ENCODE measurements at regions not wholly inside any gene's neighbourhood (a gene's known extent, or its start where the extent isn't known, plus 50 kb on each side); places are given as distances from the start of the nearest gene placed in this dataset.
"Not testable (repeated sequence)": the region's sequence is repeated elsewhere in the genome, so short reads cannot be mapped to it uniquely, and the experiment has no call there.

DNA sequence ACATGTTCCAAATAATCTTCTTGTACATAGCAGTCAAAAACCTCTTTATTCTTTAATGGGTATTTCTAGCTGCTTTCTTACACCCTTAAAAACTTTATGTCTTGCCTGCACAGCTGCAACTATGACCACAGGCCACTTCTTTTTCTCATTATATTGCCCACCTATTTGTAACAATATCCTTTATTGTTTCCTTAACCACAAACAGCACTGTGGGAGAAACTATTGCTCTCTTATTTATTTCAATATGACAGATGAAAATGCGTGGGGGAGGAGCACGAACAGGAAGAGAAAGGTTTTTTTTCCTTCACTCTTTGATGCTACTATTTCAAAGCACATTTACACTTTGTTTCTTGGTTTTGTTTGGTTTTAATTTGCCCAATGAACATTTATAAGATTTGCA, 253.5 kb downstream of the GJA1 start:
- intact Hi-C loops (cut with micrococcal nuclease) = no loop called here

DNA sequence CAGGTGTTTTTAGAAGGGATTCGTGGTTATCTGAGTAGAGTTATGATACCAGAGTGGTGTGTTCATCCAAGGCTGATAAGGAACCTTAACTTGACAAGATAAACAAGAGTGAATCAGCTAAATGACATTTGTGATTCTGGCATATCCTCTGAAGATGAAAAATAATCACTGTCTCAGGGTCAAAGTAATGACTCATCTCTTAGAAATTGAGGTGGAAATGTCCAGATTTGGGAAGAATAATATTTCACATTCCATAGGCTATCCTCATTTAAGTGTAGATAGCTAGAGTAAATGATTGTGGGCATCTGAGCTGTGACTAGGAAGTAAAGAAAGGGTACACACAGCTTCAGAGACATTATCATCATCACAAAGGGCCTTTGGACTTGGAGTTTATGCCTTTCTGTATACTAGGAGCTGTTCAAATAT, 255.7 kb downstream of the GJA1 start:
- intact Hi-C loops (cut with micrococcal nuclease) = no loop called here

DNA sequence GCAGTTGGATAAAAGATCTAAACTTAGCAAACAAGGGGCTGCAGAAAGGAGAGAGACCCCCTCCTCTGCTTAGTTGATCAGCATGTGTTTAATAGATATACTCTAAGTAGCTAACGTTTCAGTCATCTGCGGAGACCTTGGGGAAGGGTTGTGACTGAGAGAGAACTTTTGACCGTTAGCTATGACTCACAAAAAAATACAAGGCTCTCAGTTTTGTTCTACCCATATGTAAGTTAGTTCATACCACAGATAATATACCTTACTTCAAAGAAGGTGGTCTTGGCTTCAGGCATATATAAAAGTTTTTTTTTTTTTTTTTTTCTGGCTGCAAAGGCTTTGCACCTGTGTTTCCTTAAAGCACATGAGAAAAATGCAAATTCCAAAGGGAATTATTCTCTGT, 258.9 kb downstream of the GJA1 start:
- intact Hi-C loops (cut with micrococcal nuclease) = no loop called here

DNA sequence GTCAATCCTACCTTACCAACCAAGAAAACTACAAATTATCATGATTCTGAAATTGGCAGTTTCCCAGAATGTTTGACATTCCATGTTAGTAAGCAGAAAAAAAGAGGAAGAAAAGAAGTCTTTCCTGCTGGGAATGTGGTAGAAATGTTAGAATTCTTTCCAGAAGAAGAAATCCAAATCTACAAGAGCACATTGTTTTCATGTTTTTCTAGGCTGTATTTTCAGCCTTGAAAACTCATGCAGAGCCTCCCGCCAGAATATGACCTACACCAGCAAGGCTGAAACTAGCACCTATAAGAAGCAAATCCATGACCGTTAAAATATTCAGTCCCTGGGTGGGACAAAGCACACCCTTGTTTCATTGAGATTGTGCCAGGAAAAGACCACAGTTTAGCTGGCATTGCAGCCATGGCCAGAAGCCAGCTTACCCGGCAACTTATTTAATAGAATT, 259.4 kb downstream of the GJA1 start:
- intact Hi-C loops (cut with micrococcal nuclease) = no loop called here

DNA sequence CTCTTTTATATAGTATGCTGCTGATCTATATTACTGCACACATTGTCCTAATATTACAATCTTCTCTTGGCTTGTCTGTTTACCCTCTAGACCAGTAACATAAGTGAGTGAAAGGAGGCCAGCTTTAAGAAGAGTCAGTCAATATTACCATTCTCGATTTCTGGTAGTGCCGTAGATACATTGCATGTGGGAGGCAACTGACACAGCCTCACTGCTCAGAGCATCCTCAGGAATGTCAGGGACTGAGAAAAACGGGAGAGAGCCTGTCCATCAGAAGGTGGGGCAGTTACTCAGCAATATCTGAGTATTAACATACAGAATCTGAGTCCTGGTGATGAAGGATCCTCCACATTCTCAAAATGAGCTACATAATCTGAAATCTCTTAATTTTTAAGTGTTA, 259.9 kb downstream of the GJA1 start:
- intact Hi-C loops (cut with micrococcal nuclease) = no loop called here

DNA sequence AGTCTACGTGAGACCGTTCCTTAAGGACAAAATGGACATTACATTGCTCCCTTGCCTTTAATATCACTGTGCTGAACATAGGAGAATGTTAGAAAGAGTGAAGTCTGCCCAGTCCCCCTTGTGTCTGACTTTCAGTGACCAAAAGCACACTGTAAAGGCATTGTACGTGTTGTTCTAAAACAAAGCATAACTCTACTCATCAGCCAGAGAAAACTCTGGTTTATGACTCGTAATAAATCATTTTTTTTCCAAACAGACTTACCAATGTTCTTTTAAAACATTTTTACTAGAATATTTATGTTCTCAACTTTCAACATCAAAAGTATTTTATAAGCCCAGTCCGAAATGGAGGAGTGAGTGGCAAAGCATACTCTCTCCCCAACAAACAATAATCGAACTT, 262.5 kb downstream of the GJA1 start:
- intact Hi-C loops (cut with micrococcal nuclease) = no loop called here

DNA sequence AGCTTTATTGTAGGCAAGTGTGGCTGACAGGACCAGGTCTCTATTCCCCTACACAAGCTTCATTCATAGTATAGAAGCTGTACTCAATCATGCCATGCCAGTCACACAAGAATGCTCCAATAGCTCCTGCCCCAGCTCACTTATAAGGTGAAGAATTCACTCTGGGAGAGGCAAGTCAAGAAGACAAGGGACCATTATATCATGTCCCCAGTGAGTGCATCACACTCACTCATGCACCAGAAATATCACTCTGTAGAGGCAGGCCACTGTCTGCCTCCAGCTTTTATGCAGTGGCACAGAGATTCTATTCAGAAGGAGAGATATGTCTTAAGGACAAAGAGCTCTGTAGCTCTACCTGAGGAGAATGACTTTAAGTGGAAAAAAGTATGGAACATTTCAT, 263.2 kb downstream of the GJA1 start:
- intact Hi-C loops (cut with micrococcal nuclease) = no loop called here

DNA sequence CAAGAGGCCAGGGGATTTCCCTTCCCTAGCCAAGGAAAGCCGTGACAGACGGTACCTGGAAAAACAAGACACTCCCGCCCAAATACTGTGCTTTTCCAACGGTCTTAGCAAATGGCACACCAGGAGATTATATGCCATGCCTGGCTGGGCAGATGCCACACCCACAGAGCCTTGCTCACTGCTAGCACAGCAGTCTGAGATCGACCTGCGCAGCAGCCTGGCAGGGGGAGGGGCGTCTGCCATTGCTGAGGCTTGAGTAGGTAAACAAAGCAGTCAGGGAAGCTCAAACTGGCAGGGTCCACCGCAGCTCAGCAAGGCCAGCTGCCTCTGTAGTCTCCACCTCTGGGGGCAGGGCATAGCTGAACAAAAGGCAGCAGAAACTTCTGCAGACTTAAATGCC, 267.7 kb downstream of the GJA1 start:
- intact Hi-C loops (cut with micrococcal nuclease) = not testable (repeated sequence)

DNA sequence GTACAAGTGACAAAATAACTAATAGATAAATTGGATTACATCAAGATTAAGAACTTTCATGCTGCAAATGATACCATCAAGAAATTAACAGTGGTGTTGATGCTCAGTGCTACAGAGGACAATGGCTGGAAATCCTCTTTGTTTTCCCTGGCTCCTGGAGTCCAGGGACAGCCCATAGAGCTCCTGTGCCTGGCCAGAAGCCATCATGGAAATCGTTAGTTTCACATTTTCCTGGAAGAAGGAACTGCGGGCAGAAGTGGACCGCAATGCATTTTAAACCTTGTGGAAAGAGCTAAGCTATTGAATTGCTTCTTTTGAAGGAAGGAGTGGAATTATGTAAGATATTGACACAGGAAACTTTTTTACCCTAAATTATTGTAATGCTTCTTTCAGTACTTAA, 276.0 kb downstream of the GJA1 start:
- intact Hi-C loops (cut with micrococcal nuclease) = no loop called here

DNA sequence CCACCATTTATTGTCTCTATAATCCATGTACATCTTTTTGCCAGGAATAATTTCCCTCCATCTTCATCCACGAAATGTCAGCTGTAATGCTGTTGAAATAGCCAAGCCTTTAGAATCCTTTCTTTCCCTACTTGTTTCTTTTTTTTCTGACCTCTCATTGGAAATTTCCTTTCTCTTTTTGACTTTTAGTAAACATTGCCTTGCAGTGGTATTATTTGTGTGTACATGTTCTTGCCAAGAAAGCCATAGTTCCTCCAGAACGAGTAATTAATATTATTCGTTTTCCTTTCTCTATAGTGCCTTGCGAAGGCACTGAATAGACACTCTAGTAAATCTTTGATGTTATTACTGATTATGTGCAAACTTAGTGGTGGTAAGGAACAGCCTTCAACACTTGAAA, 282.2 kb downstream of the GJA1 start:
- intact Hi-C loops (cut with micrococcal nuclease) = no loop called here

DNA sequence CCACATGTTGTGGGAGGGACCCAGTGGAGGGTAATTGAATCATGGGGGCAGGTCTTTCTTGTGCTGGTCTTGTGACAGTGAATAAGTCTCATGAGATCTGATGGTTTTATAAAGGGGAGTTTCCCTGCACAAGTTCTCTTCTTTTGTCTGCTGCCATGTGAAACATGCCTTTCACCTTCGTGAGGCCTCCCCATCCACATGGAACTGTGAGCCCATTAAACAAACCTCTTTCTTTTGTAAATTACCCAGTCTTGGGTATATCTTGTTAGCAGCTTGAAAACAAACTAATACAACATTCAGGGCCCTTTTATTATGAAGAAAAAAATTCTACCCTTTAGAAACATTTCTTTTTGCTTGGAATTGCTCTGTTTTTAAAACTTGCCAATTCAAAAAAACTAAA, 285.4 kb downstream of the GJA1 start:
- intact Hi-C loops (cut with micrococcal nuclease) = not testable (repeated sequence)

DNA sequence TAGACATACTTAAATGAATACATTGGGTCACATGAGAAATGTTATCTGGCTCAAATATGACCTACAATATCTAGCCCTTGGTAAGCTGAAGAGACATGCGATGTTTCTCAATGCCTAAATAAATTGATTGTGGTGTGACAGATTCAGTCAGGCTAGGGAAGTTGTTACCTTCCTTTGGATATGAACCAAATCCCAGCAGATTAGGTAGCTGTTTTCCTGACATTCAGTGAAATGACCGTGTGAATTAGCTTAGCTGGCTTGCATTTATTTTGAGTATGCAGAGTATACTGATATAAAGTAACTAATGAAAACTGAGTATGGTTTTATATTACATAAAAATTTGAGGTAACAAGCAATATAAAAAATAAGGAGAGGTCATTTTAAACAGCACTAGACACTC, 288.2 kb downstream of the GJA1 start:
- intact Hi-C loops (cut with micrococcal nuclease) = no loop called here

DNA sequence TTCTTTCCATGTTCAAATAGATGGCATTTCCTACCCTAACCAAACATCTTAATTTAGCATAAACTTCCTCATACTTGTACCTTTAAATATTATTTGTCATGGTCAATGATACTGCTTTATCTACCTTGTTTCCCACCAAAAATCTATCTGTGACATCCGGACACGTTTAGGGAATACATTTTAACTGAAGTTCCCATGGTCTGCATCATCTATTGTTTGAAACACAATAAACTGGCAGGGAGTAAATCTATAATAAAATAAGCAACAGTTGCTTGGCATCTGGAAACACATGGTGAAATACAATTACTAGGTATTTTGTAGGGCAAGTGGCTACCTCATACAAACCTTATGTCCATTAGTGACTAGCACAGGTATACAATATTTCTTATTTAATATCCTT, 289.1 kb downstream of the GJA1 start:
- intact Hi-C loops (cut with micrococcal nuclease) = no loop called here

DNA sequence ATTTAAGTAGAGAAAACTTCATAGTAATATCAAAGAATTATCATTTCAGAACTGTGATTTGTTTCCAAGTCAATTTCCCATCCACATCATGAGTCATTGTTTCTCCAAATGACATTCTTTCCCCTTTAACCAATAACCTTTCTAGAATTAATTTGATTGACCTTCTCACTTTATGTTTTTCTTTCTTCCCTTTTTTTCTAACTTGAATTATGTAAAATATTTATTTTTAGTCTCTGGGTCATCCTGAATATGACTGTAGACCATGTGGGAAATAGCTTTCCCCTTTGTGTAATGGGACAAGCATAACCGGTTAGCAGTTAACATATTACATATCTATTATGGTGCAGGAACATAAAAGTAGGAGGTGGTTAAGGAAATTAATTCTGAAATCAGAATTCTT, 291.1 kb downstream of the GJA1 start:
- intact Hi-C loops (cut with micrococcal nuclease) = no loop called here

DNA sequence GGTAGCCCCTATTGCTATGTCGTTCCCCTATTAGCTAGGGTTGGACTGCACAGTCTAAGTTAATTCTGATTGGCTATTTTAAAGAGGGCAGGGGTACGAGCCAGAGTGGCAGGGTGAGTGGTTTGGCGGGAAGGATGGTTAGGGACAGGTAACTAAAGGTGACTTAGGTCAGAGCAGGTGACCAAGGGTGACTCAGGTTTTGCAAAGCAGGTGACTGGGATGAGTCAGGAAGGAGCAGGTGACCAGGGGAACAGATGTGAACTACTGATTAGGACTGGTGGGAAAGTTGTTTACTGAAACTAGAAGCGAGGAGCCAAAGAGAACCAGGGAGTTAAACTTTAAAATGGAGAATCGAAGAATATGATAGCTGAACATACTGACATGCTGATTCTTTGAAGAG, 295.2 kb downstream of the GJA1 start:
- intact Hi-C loops (cut with micrococcal nuclease) = no loop called here

DNA sequence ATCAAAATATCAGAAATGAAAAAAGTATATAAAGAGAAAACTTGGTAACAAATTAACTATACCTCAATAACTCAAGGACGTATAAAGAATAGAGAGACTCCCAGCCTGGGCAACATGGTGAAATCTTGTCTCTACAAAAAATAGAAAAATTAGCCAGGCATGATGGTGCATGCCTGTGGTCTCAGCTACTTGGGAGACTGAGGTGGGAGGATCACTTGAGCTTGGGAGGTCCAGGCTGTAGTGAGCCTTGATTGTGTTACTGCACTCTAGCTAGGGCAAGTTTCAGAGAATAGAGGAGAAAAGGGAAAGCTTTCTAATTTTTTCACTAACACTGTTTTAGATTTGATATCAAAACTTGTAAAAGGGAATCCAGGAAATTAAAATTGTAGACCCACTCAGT, 295.9 kb downstream of the GJA1 start:
- intact Hi-C loops (cut with micrococcal nuclease) = no loop called here

DNA sequence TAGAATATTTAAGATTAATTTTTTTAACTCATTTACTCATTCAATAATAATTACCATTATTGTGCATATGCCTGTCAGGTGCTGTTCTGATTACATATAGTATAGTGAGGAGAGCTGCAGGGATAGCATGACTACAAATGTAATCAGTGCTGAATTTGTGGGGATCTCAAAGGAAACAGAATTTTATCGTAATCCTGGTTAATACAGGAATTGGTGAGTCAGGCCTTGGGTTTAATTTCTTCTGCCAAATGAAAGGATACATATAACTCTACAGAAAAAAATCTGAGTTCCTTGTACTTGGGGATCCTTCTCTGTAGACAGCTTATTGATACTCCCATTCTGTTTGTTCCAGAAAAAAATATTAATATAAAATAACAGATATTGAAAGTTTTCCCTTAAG, 297.2 kb downstream of the GJA1 start:
- intact Hi-C loops (cut with micrococcal nuclease) = no loop called here

DNA sequence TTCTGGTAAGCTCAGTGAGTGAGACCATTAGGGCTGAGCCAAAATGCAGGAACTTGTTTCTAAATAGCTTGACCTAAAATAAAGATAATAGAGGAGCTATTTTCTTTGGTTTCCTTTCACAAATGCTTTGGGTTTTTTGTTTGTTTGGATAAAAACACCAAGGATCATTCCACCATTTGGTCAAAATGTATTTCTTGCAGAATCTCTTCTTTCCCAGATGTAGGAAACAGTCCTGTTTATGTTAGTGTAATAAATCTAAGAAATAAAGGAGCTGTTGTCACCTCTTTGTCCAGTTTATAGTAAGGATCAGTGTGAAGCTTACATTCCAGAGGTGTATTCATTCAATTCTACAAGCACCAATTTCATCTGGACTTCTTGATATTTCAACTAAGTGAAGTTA, 297.8 kb downstream of the GJA1 start:
- intact Hi-C loops (cut with micrococcal nuclease) = no loop called here

DNA sequence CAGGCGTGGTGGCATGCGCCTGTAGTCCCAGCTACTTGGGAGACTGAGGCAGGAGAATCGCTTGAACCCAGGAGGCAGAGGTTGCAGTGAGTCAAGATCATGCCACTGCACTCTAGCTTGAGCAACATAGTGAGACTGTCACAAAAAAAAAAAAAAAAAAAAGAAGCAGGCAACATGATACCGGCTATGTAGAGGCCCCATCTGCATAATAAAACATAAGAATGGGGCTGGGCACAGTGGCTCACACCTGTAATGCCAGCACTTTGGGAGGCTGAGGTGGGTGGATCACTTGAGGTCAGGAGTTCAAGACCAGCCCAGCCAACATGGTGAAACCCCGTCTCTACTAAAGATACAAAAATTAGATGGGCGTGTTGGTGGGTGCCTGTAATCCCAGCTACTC, 304.7 kb downstream of the GJA1 start:
- intact Hi-C loops (cut with micrococcal nuclease) = not testable (repeated sequence)

DNA sequence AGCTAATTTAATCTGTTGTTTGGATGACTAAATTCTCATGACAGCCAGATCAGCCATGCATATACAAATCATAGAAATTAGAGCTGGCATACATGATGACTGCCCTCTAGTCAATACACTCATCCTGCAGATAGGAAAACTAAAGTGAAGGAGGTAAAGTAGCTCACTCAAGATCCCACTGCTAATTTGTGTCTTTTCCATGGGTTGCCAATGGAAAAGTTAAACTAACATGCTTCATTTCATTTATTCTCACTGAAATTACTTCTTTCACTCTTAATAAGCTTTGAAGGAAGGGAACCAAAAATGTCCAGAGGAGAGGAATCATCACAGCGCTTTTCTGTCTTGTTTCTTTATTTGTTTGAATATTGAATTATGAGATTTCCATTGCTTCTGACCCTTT, 308.2 kb downstream of the GJA1 start:
- intact Hi-C loops (cut with micrococcal nuclease) = no loop called here

DNA sequence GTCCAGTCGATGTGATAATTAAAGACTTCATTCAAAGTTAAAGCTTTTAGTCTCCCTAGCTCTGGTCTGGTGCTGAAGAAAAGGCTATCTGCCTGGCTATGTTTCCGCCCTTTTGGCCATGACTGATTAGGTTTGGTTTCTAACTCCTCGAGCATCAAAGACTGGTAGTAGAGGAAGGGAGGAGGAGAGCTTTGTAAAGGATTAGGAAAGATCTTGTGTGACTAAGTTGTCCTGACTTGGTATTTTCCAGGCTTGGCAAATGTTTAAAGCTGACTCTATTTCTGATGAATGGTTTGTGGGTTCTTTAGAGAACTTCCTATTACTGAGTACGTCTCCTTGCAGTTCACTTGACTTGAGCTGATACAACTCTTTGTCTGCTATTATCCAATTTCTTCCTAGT, 312.9 kb downstream of the GJA1 start:
- intact Hi-C loops (cut with micrococcal nuclease) = no loop called here

DNA sequence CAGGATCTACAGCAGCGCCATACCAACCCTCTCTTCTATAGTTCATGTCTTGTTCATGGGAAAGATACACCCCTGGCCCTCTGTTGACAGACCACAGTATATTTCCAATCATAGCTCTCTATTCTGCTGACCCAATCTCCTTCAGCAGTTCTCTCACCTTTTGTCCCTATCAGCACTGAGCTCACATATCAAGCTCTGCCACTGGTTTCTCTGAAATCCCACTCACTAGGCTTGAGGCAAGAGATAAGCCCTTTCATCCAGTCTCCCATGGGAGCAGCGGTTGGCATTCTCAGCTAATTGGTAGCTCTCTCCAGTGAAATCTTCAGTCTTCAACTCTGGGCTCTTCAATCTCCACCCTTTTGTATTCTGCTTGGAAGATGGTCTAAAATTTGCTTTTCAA, 313.4 kb downstream of the GJA1 start:
- intact Hi-C loops (cut with micrococcal nuclease) = no loop called here

DNA sequence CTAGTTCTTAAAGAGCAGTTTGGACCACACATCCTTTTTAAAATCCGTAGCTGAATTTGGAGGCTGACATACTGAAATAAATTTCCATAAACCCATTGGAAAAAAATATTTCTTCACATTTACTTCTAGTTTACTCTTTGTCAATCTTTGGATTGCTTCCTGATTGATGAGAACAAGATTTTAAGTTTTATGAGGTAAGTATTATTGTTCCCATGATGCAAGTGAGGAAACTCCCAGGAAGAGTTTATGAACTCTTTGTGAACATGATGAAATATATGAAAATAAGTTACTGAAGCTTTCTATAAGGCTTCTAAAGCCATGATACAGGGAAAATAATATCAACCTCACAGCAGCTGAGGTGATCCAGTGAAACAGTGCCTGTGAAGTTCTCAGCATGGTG, 320.0 kb downstream of the GJA1 start:
- intact Hi-C loops (cut with micrococcal nuclease) = no loop called here

DNA sequence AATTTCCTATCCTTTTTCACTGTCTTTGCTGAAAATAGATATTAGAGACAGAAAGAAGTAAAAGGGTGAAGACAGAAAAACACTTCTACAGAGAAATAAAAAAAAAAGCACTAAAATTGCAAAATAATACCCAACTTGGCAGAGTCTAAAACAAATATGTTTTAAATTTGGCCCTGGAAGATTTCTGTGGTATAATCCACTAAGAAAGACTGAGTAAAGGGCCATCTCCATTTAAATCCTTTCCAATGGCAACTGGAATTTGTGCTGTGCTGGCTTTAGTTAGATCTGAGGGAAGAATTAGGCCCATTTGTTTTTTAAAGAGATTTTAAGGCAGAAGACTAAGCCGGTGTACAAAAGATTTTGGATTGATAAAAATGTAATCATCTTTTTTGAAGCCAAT, 321.2 kb downstream of the GJA1 start:
- intact Hi-C loops (cut with micrococcal nuclease) = no loop called here

DNA sequence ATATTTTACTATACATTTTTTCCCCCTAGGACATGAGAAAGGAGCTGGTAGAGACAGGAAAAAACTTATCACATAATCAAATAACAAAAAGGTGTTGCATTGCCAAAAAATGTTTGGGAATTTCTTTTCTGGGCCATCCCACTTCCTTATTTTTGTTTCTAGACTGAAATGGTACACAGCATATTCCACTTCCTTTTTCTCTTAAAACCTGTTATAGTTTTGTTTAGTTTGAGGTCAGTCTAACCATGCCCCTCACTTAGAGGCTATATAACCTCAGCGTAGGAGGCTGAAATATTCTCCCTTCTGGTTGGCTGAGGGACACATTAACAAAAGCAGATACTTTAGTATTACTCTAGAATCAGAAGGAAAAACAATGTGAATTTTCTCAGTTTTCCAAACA, 323.9 kb downstream of the GJA1 start:
- intact Hi-C loops (cut with micrococcal nuclease) = no loop called here
